Cardiac fibroblast (primary cell): ENCODE measurements at regions not wholly inside any gene's neighbourhood (a gene's known extent, or its start where the extent isn't known, plus 50 kb on each side); places are given as distances from the start of the nearest gene placed in this dataset.
"Not testable (repeated sequence)": the region's sequence is repeated elsewhere in the genome, so short reads cannot be mapped to it uniquely, and the experiment has no call there.

ENCODE experiments used
- DNase-seq, 2 donors: peaks; one replicate each; pipeline versions ENCODE4 v3.0.0 to v3.0.0-alpha.2; 2010; ENCODE audit warnings: low read depth in 2 of 2
- H3K4me3 ChIP-seq, 2 donors: replicated peaks in 1 of 2; 1 replicate in 1 of 2; 2 replicates in 1 of 2; pipeline ENCODE4 v1.5.1; 2011; ENCODE audit warnings: low read depth in 2 of 2, low read length in 2 of 2, mild to moderate bottlenecking in 2 of 2, moderate library complexity in 1 of 2
- CTCF ChIP-seq: IDR thresholded peaks from one replicate; pipeline ENCODE4 v1.5.1; 2011; ENCODE audit warnings: low read depth, mild to moderate bottlenecking, low read length, inconsistent platforms

GRCh38 chr14:105879503-105879866 lies 353.1 kb downstream of the TMEM121 start:
- no peak overlapping the region for H3K4me3 ChIP-seq
- DNase-seq = no peak
- TF ChIP-seq CTCF = no peak

- H3K4me3 ChIP-seq = no peak overlapping the region
- TF ChIP-seq CTCF = no peak
- DNase-seq = no peak
Measured at GRCh38 chr14:105879867-105880561, 353.6 kb downstream of the TMEM121 start.

GRCh38 chr14:105880616-105881015 lies 354.2 kb downstream of the TMEM121 start:
- no peak overlapping the region for H3K4me3 ChIP-seq
- no peak for TF ChIP-seq CTCF
- no peak for DNase-seq

GRCh38 chr14:105881021-105881930 lies 354.9 kb downstream of the TMEM121 start:
- no peak for DNase-seq
- H3K4me3 ChIP-seq = no peak overlapping the region
- TF ChIP-seq CTCF = no peak

GRCh38 chr14:105882011-105882410 lies 355.6 kb downstream of the TMEM121 start:
- H3K4me3 ChIP-seq, DNase-seq: not testable (repeated sequence)

- no peak for DNase-seq
- no peak overlapping the region for H3K4me3 ChIP-seq
- no peak for TF ChIP-seq CTCF
Measured at GRCh38 chr14:105882626-105883025, 356.2 kb downstream of the TMEM121 start.
